WTC11 (cell line): ENCODE measurements at regions not wholly inside any gene's neighbourhood (a gene's known extent, or its start where the extent isn't known, plus 50 kb on each side); places are given as distances from the start of the nearest gene placed in this dataset.

ENCODE experiments used
- ATAC-seq: fragments of 200-7000 bp; cut with Tn5 transposase; 2 replicates; pipeline ENCODE4 v1.10.0; 2021; ENCODE audit warnings: mild to moderate bottlenecking, moderate library complexity
- CTCF ChIA-PET: fragments of 300-600 bp; sonication (Branson Sonifier 250); formaldehyde crosslinking; loops from one replicate; lab custom pipeline; 2021; ENCODE audit warnings: antibody characterized with exemption; lab: Charles Lee
- POLR2A ChIA-PET: fragments of 350-600 bp; sonication (Branson Sonifier 250); formaldehyde crosslinking; loops from one replicate; lab custom pipeline; 2021; ENCODE audit warnings: antibody characterized with exemption; lab: Charles Lee
- DNase-seq: peaks from one replicate; pipeline ENCODE4 v3.0.0; 2021; ENCODE audit warnings: low spot score
- H3K27ac Mint-ChIP-seq: 2 replicates; pipeline ENCODE4 v1.8.0; 2021; ENCODE audit warnings: mixed read lengths
- H3K27me3 Mint-ChIP-seq: 2 replicates; pipeline ENCODE4 v1.8.0; 2021; ENCODE audit warnings: low read depth, mild to moderate bottlenecking, moderate library complexity, mixed read lengths
- H3K36me3 Mint-ChIP-seq: 2 replicates; pipeline ENCODE4 v1.8.0; 2021; ENCODE audit warnings: mixed read lengths
- H3K4me1 Mint-ChIP-seq: 2 replicates; pipeline ENCODE4 v1.8.0; 2022; ENCODE audit warnings: mixed read lengths
- H3K4me3 Mint-ChIP-seq: 2 replicates; pipeline ENCODE4 v1.8.0; 2021; ENCODE audit warnings: mild to moderate bottlenecking, moderate library complexity, mixed read lengths
- H3K9me3 Mint-ChIP-seq: 2 replicates; pipeline ENCODE4 v1.8.0; 2021; ENCODE audit warnings: mixed read lengths
- ATF1 ChIP-seq: sonication (generic); formaldehyde crosslinking; IDR thresholded peaks from 2 replicates; pipeline ENCODE4 v1.8.1; 2023; ENCODE audit warnings: mild to moderate bottlenecking, moderate library complexity, missing genetic modification reagents
- ESRRA ChIP-seq: sonication (generic); formaldehyde crosslinking; IDR thresholded peaks from 2 replicates; pipeline ENCODE4 v1.8.1; 2022; ENCODE audit warnings: mild to moderate bottlenecking, missing genetic modification reagents, borderline replicate concordance
- FOXK1 ChIP-seq: sonication (generic); formaldehyde crosslinking; IDR thresholded peaks from 2 replicates; pipeline ENCODE4 v1.8.0; 2022; ENCODE audit warnings: mild to moderate bottlenecking, moderate library complexity, missing genetic modification reagents
- GABPB1 ChIP-seq: sonication (generic); formaldehyde crosslinking; IDR thresholded peaks from 2 replicates; pipeline ENCODE4 v1.8.1; 2023; ENCODE audit warnings: mild to moderate bottlenecking, missing genetic modification reagents
- JAZF1 ChIP-seq: fragments of 250-450 bp; sonication (Bioruptor Pico); IDR thresholded peaks from 2 replicates; pipeline ENCODE4 v1.9.0; 2021; ENCODE audit warnings: moderate library complexity, mild to moderate bottlenecking, inconsistent platforms
- KAT7 ChIP-seq: sonication (generic); formaldehyde crosslinking; IDR thresholded peaks from 2 replicates; pipeline ENCODE4 v1.8.1; 2023; ENCODE audit warnings: missing genetic modification reagents, mild to moderate bottlenecking, borderline replicate concordance
- MXD4 ChIP-seq: fragments of 250-450 bp; sonication (Bioruptor Pico); IDR thresholded peaks from 2 replicates; pipeline ENCODE4 v1.8.0; 2021; ENCODE audit warnings: mild to moderate bottlenecking, moderate library complexity, borderline replicate concordance
- NR2C2 ChIP-seq: sonication (generic); formaldehyde crosslinking; IDR thresholded peaks from 2 replicates; pipeline ENCODE4 v1.8.0; 2022; ENCODE audit warnings: mild to moderate bottlenecking, missing genetic modification reagents
- PREB ChIP-seq: sonication (generic); formaldehyde crosslinking; IDR thresholded peaks from 2 replicates; pipeline ENCODE4 v1.8.1; 2022; ENCODE audit warnings: mild to moderate bottlenecking, missing genetic modification reagents, moderate library complexity, borderline replicate concordance
- SMAD3 ChIP-seq: sonication (generic); formaldehyde crosslinking; IDR thresholded peaks from 2 replicates; pipeline ENCODE4 v1.8.0; 2022; ENCODE audit warnings: missing genetic modification reagents, mild to moderate bottlenecking, borderline replicate concordance
- TEAD1 ChIP-seq: sonication (generic); formaldehyde crosslinking; IDR thresholded peaks from 2 replicates; pipeline ENCODE4 v1.8.0; 2022; ENCODE audit warnings: mild to moderate bottlenecking, missing genetic modification reagents
- ZBTB21 ChIP-seq: sonication (generic); formaldehyde crosslinking; IDR thresholded peaks from 2 replicates; pipeline ENCODE4 v1.8.1; 2023; ENCODE audit warnings: mild to moderate bottlenecking, missing genetic modification reagents, borderline replicate concordance
- ZNF138 ChIP-seq: sonication (generic); formaldehyde crosslinking; conservative IDR thresholded peaks from 2 replicates; pipeline ENCODE4 v1.8.1; 2022; ENCODE audit warnings: mild to moderate bottlenecking, moderate library complexity, missing genetic modification reagents
- ZNF416 ChIP-seq: fragments of 250-450 bp; sonication (Bioruptor Pico); IDR thresholded peaks from 2 replicates; pipeline ENCODE4 v1.9.0; 2021; ENCODE audit warnings: mild to moderate bottlenecking, inconsistent platforms
- ZNF425 ChIP-seq: fragments of 250-450 bp; sonication (Bioruptor Pico); conservative IDR thresholded peaks from 2 replicates; pipeline ENCODE4 v1.9.0; 2021; ENCODE audit warnings: mild to moderate bottlenecking
- ZNF532 ChIP-seq: fragments of 250-450 bp; sonication (Bioruptor Pico); IDR thresholded peaks from 2 replicates; pipeline ENCODE4 v1.9.0; 2021; ENCODE audit warnings: mild to moderate bottlenecking, borderline replicate concordance
- TF ChIP-seq, protein P1 (sequence below): sonication (generic); formaldehyde crosslinking; IDR thresholded peaks from 2 replicates; pipeline ENCODE4 v1.8.0; 2023; ENCODE audit warnings: missing genetic modification reagents, mild to moderate bottlenecking, borderline replicate concordance
- TF ChIP-seq, protein P2 (sequence below): fragments of 250-450 bp; sonication (Bioruptor Pico); IDR thresholded peaks from 2 replicates; pipeline ENCODE4 v1.9.0; 2021; ENCODE audit warnings: moderate library complexity, mild to moderate bottlenecking, inconsistent platforms, borderline replicate concordance
- TF ChIP-seq, protein P3 (sequence below): sonication (generic); formaldehyde crosslinking; IDR thresholded peaks from 2 replicates; pipeline ENCODE4 v1.8.1; 2022; ENCODE audit warnings: low read depth, missing genetic modification reagents, borderline replicate concordance
- TF ChIP-seq, protein P4 (sequence below): sonication (generic); formaldehyde crosslinking; conservative IDR thresholded peaks from 2 replicates; pipeline ENCODE4 v1.8.1; 2022; ENCODE audit warnings: mild to moderate bottlenecking, missing genetic modification reagents

DNA sequence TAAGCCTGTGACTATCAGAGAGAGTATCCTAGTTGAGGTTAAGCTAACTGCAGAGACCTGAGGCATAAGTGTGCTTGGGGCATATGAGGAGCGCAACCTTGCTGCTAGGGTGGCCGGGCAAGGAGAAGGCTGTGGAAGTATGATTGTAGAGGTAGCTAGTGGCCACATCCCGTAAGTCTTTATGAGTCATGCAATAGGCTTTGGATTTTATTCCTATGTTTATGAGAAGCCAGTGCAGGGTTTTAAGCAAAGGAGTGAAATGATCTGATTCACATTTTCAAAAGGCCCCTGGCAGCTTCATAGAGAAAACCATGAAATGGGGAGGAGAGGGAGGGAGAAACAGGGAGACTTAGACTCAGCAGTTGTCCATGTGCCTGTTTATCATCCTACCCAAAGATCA, 92.1 kb upstream of the WDFY3 start (continued):
- TF ChIP-seq, protein P1, sequence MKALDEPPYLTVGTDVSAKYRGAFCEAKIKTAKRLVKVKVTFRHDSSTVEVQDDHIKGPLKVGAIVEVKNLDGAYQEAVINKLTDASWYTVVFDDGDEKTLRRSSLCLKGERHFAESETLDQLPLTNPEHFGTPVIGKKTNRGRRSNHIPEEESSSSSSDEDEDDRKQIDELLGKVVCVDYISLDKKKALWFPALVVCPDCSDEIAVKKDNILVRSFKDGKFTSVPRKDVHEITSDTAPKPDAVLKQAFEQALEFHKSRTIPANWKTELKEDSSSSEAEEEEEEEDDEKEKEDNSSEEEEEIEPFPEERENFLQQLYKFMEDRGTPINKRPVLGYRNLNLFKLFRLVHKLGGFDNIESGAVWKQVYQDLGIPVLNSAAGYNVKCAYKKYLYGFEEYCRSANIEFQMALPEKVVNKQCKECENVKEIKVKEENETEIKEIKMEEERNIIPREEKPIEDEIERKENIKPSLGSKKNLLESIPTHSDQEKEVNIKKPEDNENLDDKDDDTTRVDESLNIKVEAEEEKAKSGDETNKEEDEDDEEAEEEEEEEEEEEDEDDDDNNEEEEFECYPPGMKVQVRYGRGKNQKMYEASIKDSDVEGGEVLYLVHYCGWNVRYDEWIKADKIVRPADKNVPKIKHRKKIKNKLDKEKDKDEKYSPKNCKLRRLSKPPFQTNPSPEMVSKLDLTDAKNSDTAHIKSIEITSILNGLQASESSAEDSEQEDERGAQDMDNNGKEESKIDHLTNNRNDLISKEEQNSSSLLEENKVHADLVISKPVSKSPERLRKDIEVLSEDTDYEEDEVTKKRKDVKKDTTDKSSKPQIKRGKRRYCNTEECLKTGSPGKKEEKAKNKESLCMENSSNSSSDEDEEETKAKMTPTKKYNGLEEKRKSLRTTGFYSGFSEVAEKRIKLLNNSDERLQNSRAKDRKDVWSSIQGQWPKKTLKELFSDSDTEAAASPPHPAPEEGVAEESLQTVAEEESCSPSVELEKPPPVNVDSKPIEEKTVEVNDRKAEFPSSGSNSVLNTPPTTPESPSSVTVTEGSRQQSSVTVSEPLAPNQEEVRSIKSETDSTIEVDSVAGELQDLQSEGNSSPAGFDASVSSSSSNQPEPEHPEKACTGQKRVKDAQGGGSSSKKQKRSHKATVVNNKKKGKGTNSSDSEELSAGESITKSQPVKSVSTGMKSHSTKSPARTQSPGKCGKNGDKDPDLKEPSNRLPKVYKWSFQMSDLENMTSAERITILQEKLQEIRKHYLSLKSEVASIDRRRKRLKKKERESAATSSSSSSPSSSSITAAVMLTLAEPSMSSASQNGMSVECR (CRISPR knock-in tag): no peak
- TF ChIP-seq PREB (CRISPR knock-in tag) (no peak), ATF1 (CRISPR knock-in tag) (no peak), ESRRA (CRISPR knock-in tag) (no peak)

DNA sequence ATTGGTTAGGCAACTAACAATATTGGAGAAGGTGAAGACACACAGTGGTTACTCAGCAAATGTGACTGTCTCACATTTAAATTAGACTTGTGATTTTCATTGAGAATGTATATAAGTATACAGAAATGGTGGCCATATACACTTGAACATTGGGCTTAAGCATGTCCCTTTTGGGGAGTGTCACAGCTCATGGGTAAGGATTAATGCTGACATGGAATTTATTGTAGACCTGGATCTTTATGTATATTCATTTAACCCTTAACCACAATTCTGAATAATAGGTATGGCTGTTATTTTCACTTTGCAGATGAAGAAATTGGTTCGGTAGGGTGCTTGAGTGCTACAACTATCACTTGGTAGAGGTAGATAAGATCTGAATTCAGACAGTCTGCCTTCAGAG, 95.5 kb upstream of the WDFY3 start:
- no peak for TF ChIP-seq ZNF425
- no peak for TF ChIP-seq MXD4
- TF ChIP-seq ZBTB21 (CRISPR knock-in tag): no peak
- TF ChIP-seq TEAD1: no peak
- TF ChIP-seq FOXK1 (CRISPR knock-in tag): no peak
- TF ChIP-seq, protein P2, sequence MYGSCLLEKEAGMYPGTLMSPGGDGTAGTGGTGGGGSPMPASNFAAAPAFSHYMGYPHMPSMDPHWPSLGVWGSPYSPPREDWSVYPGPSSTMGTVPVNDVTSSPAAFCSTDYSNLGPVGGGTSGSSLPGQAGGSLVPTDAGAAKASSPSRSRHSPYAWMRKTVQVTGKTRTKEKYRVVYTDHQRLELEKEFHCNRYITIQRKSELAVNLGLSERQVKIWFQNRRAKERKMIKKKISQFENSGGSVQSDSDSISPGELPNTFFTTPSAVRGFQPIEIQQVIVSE (CRISPR knock-in tag): no peak
- no peak for TF ChIP-seq NR2C2 (CRISPR knock-in tag)
- no peak for TF ChIP-seq GABPB1 (CRISPR knock-in tag)
- DNase-seq (no peak), ATAC-seq (no peak)
- Mint-ChIP-seq H3K9me3 (peaks cover 3% of the 10 kb centered on the region; the same call in 1 of the 2 replicates), H3K27ac (no peak overlapping the region), H3K4me3 (no peak overlapping the region), H3K4me1 (peaks cover 6% of the 10 kb centered on the region), H3K36me3 (no peaks in the 10 kb centered on the region), H3K27me3 (no peaks in the 10 kb centered on the region; the same call in 1 of the 2 replicates)
- ChIA-PET CTCF (no interaction called here), POLR2A (no interaction called here)

- Mint-ChIP-seq H3K36me3 (no peaks in the 10 kb centered on the region), H3K4me1 (peaks cover 6% of the 10 kb centered on the region), H3K9me3 (peaks cover 3% of the 10 kb centered on the region; the same call in 1 of the 2 replicates), H3K4me3 (no peak overlapping the region), H3K27me3 (no peaks in the 10 kb centered on the region; the same call in 1 of the 2 replicates), H3K27ac (no peak overlapping the region)
- no peak for ATAC-seq
- ChIA-PET POLR2A (no interaction called here), CTCF (interaction anchor here (1.2 kb wide), 1 partner anchor 23 kb away, joined by 5 read pairs; no protein-coding TSS in a partner anchor)
- DNase-seq: no peak
- no peak for TF ChIP-seq JAZF1 (CRISPR knock-in tag)
- no peak for TF ChIP-seq ZNF532
- TF ChIP-seq, protein P3, sequence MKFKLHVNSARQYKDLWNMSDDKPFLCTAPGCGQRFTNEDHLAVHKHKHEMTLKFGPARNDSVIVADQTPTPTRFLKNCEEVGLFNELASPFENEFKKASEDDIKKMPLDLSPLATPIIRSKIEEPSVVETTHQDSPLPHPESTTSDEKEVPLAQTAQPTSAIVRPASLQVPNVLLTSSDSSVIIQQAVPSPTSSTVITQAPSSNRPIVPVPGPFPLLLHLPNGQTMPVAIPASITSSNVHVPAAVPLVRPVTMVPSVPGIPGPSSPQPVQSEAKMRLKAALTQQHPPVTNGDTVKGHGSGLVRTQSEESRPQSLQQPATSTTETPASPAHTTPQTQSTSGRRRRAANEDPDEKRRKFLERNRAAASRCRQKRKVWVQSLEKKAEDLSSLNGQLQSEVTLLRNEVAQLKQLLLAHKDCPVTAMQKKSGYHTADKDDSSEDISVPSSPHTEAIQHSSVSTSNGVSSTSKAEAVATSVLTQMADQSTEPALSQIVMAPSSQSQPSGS: no peak
- TF ChIP-seq, protein P4, sequence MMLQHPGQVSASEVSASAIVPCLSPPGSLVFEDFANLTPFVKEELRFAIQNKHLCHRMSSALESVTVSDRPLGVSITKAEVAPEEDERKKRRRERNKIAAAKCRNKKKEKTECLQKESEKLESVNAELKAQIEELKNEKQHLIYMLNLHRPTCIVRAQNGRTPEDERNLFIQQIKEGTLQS: no peak
- no peak for TF ChIP-seq SMAD3 (CRISPR knock-in tag)
- TF ChIP-seq KAT7 (CRISPR knock-in tag): no peak
- TF ChIP-seq ZNF138 (CRISPR knock-in tag): no peak
- TF ChIP-seq ZNF416 (CRISPR knock-in tag): no peak
These were observed 96.0 kb upstream of the WDFY3 start for GRCh38 chr4:85062466-85062865.
